H9 (cell line): ENCODE measurements at regions not wholly inside any gene's neighbourhood (a gene's known extent, or its start where the extent isn't known, plus 50 kb on each side); places are given as distances from the start of the nearest gene placed in this dataset.

Experiments
- DNase-seq: peaks from one replicate; pipeline ENCODE4 v3.0.0-alpha.2; 2017
- H2AFZ ChIP-seq: one replicate; pipeline ENCODE4 v1.6.1; 2013; ENCODE audit warnings: mild to moderate bottlenecking, low read length, control low read depth, moderate library complexity
- H2AK5ac ChIP-seq: 2 replicates; pipeline ENCODE4 v1.6.1; 2013; ENCODE audit warnings: low read length, control low read depth, mixed read lengths; ENCODE audit not compliant: insufficient read length
- H2BK120ac ChIP-seq: one replicate; pipeline ENCODE4 v1.6.1; 2013; ENCODE audit warnings: low read depth, mild to moderate bottlenecking, low read length, control low read depth, inconsistent platforms; ENCODE audit not compliant: poor library complexity, severe bottlenecking
- H2BK12ac ChIP-seq: 2 replicates; pipeline ENCODE4 v1.6.1; 2013; ENCODE audit warnings: low read length, control low read depth, mixed read lengths, low read depth; ENCODE audit not compliant: insufficient read length
- H2BK15ac ChIP-seq: 2 replicates; pipeline ENCODE4 v1.6.1; 2013; ENCODE audit warnings: low read depth, low read length, control low read depth
- H2BK20ac ChIP-seq: one replicate; pipeline ENCODE4 v1.6.1; 2013; ENCODE audit warnings: low read depth, mild to moderate bottlenecking, low read length, control low read depth, inconsistent platforms; ENCODE audit not compliant: poor library complexity, severe bottlenecking
- H2BK5ac ChIP-seq: 2 replicates; pipeline ENCODE4 v1.6.1; 2013; ENCODE audit warnings: low read length, control low read depth, mixed read lengths; ENCODE audit not compliant: insufficient read length
- H3K14ac ChIP-seq: 2 replicates; pipeline ENCODE4 v1.6.1; 2013; ENCODE audit warnings: low read length, control low read depth; ENCODE audit not compliant: insufficient read depth
- H3K18ac ChIP-seq: 2 replicates; pipeline ENCODE4 v1.6.1; 2013; ENCODE audit warnings: low read depth, mild to moderate bottlenecking, mixed read lengths, low read length, control low read depth; ENCODE audit not compliant: insufficient read length
- H3K23ac ChIP-seq: 2 replicates; pipeline ENCODE4 v1.6.1; 2013; ENCODE audit warnings: low read length, control low read depth, mixed read lengths, low read depth; ENCODE audit not compliant: insufficient read length
- H3K23me2 ChIP-seq: 2 replicates; pipeline ENCODE4 v1.6.1; 2013; ENCODE audit warnings: low read depth, mild to moderate bottlenecking, mixed read lengths, low read length, control low read depth; ENCODE audit not compliant: insufficient read length, poor library complexity, severe bottlenecking
- H3K27ac ChIP-seq: 2 replicates; pipeline ENCODE4 v1.5.1; 2013; ENCODE audit warnings: low read length, control low read depth, mixed read lengths, low read depth; ENCODE audit not compliant: insufficient read length
- H3K27me3 ChIP-seq: 2 replicates; pipeline ENCODE4 v1.6.1; 2013; ENCODE audit warnings: low read length, control low read depth, inconsistent platforms; ENCODE audit not compliant: insufficient read depth
- H3K4ac ChIP-seq: 2 replicates; pipeline ENCODE4 v1.6.1; 2013; ENCODE audit warnings: low read depth, mild to moderate bottlenecking, control low read depth, inconsistent platforms, low read length, moderate library complexity
- H3K4me1 ChIP-seq: 2 replicates; pipeline ENCODE4 v1.6.1; 2013; ENCODE audit warnings: low read length, control low read depth, inconsistent platforms; ENCODE audit not compliant: insufficient read depth
- H3K4me2 ChIP-seq: 2 replicates; pipeline ENCODE4 v1.6.1; 2013; ENCODE audit warnings: low read length, control low read depth, mixed read lengths; ENCODE audit not compliant: insufficient read length, insufficient read depth
- H3K56ac ChIP-seq: 2 replicates; pipeline ENCODE4 v1.6.1; 2013; ENCODE audit warnings: low read depth, mild to moderate bottlenecking, mixed read lengths, low read length, control low read depth; ENCODE audit not compliant: insufficient read length
- H3K79me1 ChIP-seq: 2 replicates; pipeline ENCODE4 v1.6.1; 2013; ENCODE audit warnings: low read depth, mild to moderate bottlenecking, moderate library complexity, low read length, control low read depth, inconsistent platforms; ENCODE audit not compliant: insufficient read depth, poor library complexity, severe bottlenecking
- H3K79me2 ChIP-seq: 2 replicates; pipeline ENCODE4 v1.6.1; 2013; ENCODE audit warnings: low read length, control low read depth, inconsistent platforms; ENCODE audit not compliant: insufficient read depth
- H3K9ac ChIP-seq: 2 replicates; pipeline ENCODE4 v1.6.1; 2013; ENCODE audit warnings: low read length, control low read depth, mixed read lengths; ENCODE audit not compliant: insufficient read length; ENCODE audit errors: extremely low read depth
- H3K9me3 ChIP-seq: one replicate; pipeline ENCODE4 v1.6.1; 2013; ENCODE audit warnings: low read depth, low read length, inconsistent platforms; ENCODE audit not compliant: control insufficient read depth
- H3T11ph ChIP-seq: one replicate; pipeline ENCODE4 v1.6.1; 2013; ENCODE audit warnings: mild to moderate bottlenecking, low read length, control low read depth, inconsistent platforms
- H4K20me1 ChIP-seq: one replicate; pipeline ENCODE4 v1.6.1; 2013; ENCODE audit not compliant: control insufficient read depth, insufficient read length, insufficient read depth
- H4K5ac ChIP-seq: 2 replicates; pipeline ENCODE4 v1.6.1; 2013; ENCODE audit warnings: low read depth, mild to moderate bottlenecking, mixed read lengths, low read length, control low read depth; ENCODE audit not compliant: insufficient read length
- H4K8ac ChIP-seq: replicated peaks from 2 replicates; pipeline ENCODE4 v1.6.1; 2013; ENCODE audit warnings: low read length, control low read depth, mixed read lengths, low read depth; ENCODE audit not compliant: insufficient read length
- H4K91ac ChIP-seq: 2 replicates; pipeline ENCODE4 v1.6.1; 2013; ENCODE audit warnings: low read depth, mild to moderate bottlenecking, moderate library complexity, mixed read lengths, low read length, control low read depth; ENCODE audit not compliant: insufficient read length
- H3K27ac Mint-ChIP-seq, 3 experiments: 2 replicates in 2 of 3; 3 replicates in 1 of 3; pipeline ENCODE4 v1.8.0; 2020 to 2021; ENCODE audit warnings: mixed read lengths in 3 of 3, mild to moderate bottlenecking in 1 of 3, moderate library complexity in 1 of 3
- H3K27me3 Mint-ChIP-seq: 2 replicates; pipeline ENCODE4 v1.8.0; 2021; ENCODE audit warnings: low read depth, mild to moderate bottlenecking, moderate library complexity, mixed read lengths
- H3K36me3 Mint-ChIP-seq, 3 experiments: 2 replicates in 2 of 3; 3 replicates in 1 of 3; pipeline ENCODE4 v1.8.0; 2020 to 2021; ENCODE audit warnings: low read depth in 3 of 3, mixed read lengths in 3 of 3; ENCODE audit not compliant: insufficient read depth in 1 of 3
- H3K4me1 Mint-ChIP-seq, 2 experiments: 2 replicates each; pipeline ENCODE4 v1.8.0; 2020; ENCODE audit warnings: mixed read lengths in 2 of 2
- H3K4me3 Mint-ChIP-seq, 2 experiments: 2 replicates in 1 of 2; 3 replicates in 1 of 2; pipeline ENCODE4 v1.8.0; 2020 to 2021; ENCODE audit warnings: mild to moderate bottlenecking in 2 of 2, mixed read lengths in 2 of 2, moderate library complexity in 1 of 2
- H3K9me3 Mint-ChIP-seq, 2 experiments: 2 replicates in 1 of 2; 3 replicates in 1 of 2; pipeline ENCODE4 v1.8.0; 2020; ENCODE audit warnings: mild to moderate bottlenecking in 2 of 2, mixed read lengths in 2 of 2, moderate library complexity in 1 of 2
- CTCF ChIP-seq: fragments of 200-600 bp; sonication (generic); conservative IDR thresholded peaks from 3 replicates; pipeline ENCODE4 v1.8.0; 2021; ENCODE audit warnings: antibody characterized with exemption, mild to moderate bottlenecking
- WGBS: extraction: QIAGEN DNeasy Blood & Tissue Kit; methylation state at CpG from one replicate; pipeline ENCODE4 v1.1.7; 2013; ENCODE audit warnings: missing lambda C conversion rate, low lambda C conversion rate, mixed read lengths; ENCODE audit not compliant: insufficient read length; ENCODE audit errors: extremely low coverage; 5-methylcytosine and 5-hydroxymethylcytosine counted together

GRCh38 chr4:15144967-15145295 is 142.7 kb downstream of the CPEB2 start:
- Histone ChIP-seq H2BK15ac (no peak overlapping the region), H2BK5ac (no peak overlapping the region), H2BK20ac (no peak overlapping the region), H4K91ac (no peak overlapping the region), H4K20me1 (no peaks in the 10 kb centered on the region), H3K14ac (no peak overlapping the region), H2BK120ac (no peak overlapping the region), H3K23ac (no peak overlapping the region), H2BK12ac (no peak overlapping the region), H3K27me3 (no peaks in the 10 kb centered on the region), H3K23me2 (no peaks in the 10 kb centered on the region), H3T11ph (no peak overlapping the region), H3K4ac (no peak overlapping the region), H3K79me1 (no peaks in the 10 kb centered on the region), H3K4me2 (no peak overlapping the region), H3K4me1 (peaks cover 5% of the 10 kb centered on the region; the same call in 1 of the 2 replicates), H3K9ac (no peak overlapping the region), H2AK5ac (no peak overlapping the region), H4K8ac (no peak overlapping the region), H3K9me3 (no peaks in the 10 kb centered on the region), H3K79me2 (no peaks in the 10 kb centered on the region), H2AFZ (no peak overlapping the region), H3K56ac (no peak overlapping the region), H3K27ac (no peak overlapping the region), H4K5ac (no peak overlapping the region), H3K18ac (no peak overlapping the region)
- Mint-ChIP-seq H3K9me3 (peaks cover 0 to 3% of the 10 kb centered on the region in 2 experiments; a peak in 1 of 5 replicates), H3K36me3 (no peaks in the 10 kb centered on the region; a peak in 1 of 7 replicates), H3K4me1 (peaks cover 30 to 32% of the 10 kb centered on the region in 2 experiments), H3K27me3 (no peaks in the 10 kb centered on the region; the same call in 1 of the 2 replicates), H3K27ac (no peak overlapping the region), H3K4me3 (no peak overlapping the region)
- no CpG with 5 or more reads among the region's 7 CpGs for WGBS
- no peak for TF ChIP-seq CTCF
- DNase-seq: no peak
